ENCODE measurements at regions not wholly inside any gene's neighbourhood (a gene's known extent, or its start where the extent isn't known, plus 50 kb on each side); places are given as distances from the start of the nearest gene placed in this dataset.
A peak's percentile ranks its signal among the peaks of the same experiment; 100 is the strongest.

- no peak for ATAC-seq
Observed at GRCh38 chr6:132096245-132096644, 145.1 kb upstream of the CCN2 start.

- ATAC-seq = no peak
Observed at GRCh38 chr6:132089173-132089572, 138.0 kb upstream of the CCN2 start.

- no peak for ATAC-seq
Observed at GRCh38 chr6:132088150-132088549, 137.0 kb upstream of the CCN2 start.

- ATAC-seq = no peak
Observed at GRCh38 chr6:132087391-132087790, 136.2 kb upstream of the CCN2 start.

- no peak for ATAC-seq
Observed at GRCh38 chr6:132085731-132086130, 134.6 kb upstream of the CCN2 start.

- no peak for ATAC-seq
Observed at GRCh38 chr6:132084811-132085509, 133.8 kb upstream of the CCN2 start.

- ATAC-seq = no peak
Observed at GRCh38 chr6:132082421-132082820, 131.2 kb upstream of the CCN2 start.

- ATAC-seq = no peak
Observed at GRCh38 chr6:132081338-132081737, 130.2 kb upstream of the CCN2 start.

- no peak for ATAC-seq
Observed at GRCh38 chr6:132079286-132079685, 128.1 kb upstream of the CCN2 start.

GRCh38 chr6:132076452-132076851 is 125.3 kb upstream of the CCN2 start:
- ATAC-seq = no peak

- no peak for ATAC-seq
Observed at GRCh38 chr6:132072831-132073230, 121.7 kb upstream of the CCN2 start.

- no peak for ATAC-seq
Observed at GRCh38 chr6:132072271-132072670, 121.1 kb upstream of the CCN2 start.

GRCh38 chr6:132070356-132070755 is 119.2 kb upstream of the CCN2 start:
- ATAC-seq = no peak

GRCh38 chr6:132068766-132069165 is 117.6 kb upstream of the CCN2 start:
- no peak for ATAC-seq

- ATAC-seq = no peak
Observed at GRCh38 chr6:132067286-132067685, 116.1 kb upstream of the CCN2 start.

- ATAC-seq = no peak
Observed at GRCh38 chr6:132065556-132065955, 114.4 kb upstream of the CCN2 start.

- peak; percentile 62 for ATAC-seq
Observed at GRCh38 chr6:132063738-132064137, 112.6 kb upstream of the CCN2 start.

GRCh38 chr6:132063204-132063603 is 112.0 kb upstream of the CCN2 start:
- ATAC-seq = no peak

GRCh38 chr6:132062626-132063025 is 111.5 kb upstream of the CCN2 start:
- ATAC-seq = no peak

- ATAC-seq = no peak
Observed at GRCh38 chr6:132061381-132061780, 110.2 kb upstream of the CCN2 start.

- no peak for ATAC-seq
Observed at GRCh38 chr6:132060591-132060990, 109.4 kb upstream of the CCN2 start.

GRCh38 chr6:132058975-132059374 is 107.8 kb upstream of the CCN2 start:
- ATAC-seq = no peak

GRCh38 chr6:132054525-132054924 is 103.4 kb upstream of the CCN2 start:
- ATAC-seq = no peak

- ATAC-seq = no peak
Observed at GRCh38 chr6:132053511-132053910, 102.3 kb upstream of the CCN2 start.

- ATAC-seq = no peak
Observed at GRCh38 chr6:132052096-132052495, 100.9 kb upstream of the CCN2 start.

All from esophagus mucosa (tissue), 1 donor.